ENCODE measurements at regions not wholly inside any gene's neighbourhood (a gene's known extent, or its start where the extent isn't known, plus 50 kb on each side); places are given as distances from the start of the nearest gene placed in this dataset.
A peak's percentile ranks its signal among the peaks of the same experiment; 100 is the strongest.
"Not testable (repeated sequence)": the region's sequence is repeated elsewhere in the genome, so short reads cannot be mapped to it uniquely, and the experiment has no call there.

- DNase-seq (ENCODE audit: low read depth), result no peak
Measured at GRCh38 chr2:234406085-234406484, 90.8 kb downstream of the ARL4C start.

DNA sequence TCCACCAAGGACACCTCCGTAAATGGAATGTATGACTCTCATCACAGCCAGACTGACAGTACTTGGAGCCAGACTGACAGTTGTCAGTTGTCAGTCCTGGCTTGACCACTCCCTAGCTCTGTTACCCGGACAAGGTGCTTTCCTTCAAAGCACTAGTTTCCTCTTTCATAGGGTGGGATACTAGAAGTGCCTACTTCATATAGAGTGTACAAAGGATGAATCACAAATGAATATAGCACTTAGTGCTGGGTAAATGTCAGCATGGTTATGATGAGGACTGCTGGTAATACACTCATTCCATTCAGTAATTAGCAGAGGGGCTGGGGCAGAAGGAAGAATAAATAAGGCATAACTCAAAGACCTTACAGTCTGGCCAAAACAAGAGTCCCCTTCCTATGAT is 91.4 kb downstream of the ARL4C start:
- DNase-seq (ENCODE audit: low read depth), result no peak

DNA sequence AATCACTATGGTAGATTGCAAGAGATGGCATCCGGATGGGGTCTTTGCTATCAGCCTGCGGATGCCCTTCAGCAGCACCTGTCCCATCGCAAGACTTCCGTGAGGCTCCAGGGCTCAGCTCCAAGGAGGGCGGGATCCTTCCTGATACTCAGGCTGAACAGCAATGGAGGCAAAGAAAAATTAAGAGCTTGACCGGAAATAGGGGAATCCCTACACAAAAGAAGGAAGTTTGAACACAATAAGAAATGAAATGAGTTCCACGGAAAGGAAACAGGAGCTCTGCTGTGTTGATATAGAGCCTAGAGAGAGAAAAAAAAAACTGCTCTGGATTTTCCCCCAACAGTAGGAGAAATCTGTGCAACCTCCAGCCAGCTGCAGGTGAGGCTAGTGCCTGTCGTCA is 91.9 kb downstream of the ARL4C start:
- DNase-seq (ENCODE audit: low read depth), result no peak

DNA sequence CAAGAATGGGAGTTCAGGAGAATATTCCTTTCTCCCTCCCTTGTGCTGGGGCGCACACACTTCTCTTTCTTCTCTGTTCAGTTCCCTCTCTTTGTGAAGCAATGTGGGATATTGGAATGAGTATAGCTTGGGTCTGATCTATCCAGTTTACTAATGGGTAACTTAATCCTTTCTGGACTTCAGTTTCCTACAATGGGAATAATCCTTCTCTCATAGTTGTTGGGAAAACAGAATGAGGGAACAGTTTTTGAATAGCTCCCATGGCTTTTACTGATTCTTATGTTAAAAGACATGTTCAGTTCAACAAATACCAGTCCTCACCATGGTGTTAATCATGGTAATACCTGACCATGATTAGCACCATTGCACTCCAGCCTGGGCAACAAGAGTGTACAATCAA is 93.1 kb downstream of the ARL4C start:
- no peak for DNase-seq (ENCODE audit: low read depth)

GRCh38 chr2:234403074-234403473 is 93.8 kb downstream of the ARL4C start:
- DNase-seq (ENCODE audit: low read depth), result peak; percentile 89

DNA sequence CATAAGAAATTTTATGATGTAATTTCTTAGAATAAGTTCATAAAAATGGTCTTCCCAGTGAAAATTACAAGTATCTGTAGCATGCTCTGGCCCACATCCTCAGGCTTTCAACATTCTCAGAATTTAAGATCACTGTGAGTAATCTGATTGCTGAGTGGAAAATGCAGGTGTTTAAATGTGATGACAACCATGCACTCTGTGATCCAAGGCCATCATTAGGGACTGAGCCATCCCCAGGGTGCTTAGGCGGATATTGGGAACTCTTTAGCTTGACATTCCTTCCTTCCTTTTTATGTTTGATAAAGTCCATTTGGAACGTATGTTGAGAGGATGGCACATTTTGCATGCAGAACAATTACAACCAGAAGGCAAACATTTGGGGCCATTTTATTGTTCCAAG is 95.5 kb downstream of the ARL4C start:
- DNase-seq (ENCODE audit: low read depth), result no peak

DNA sequence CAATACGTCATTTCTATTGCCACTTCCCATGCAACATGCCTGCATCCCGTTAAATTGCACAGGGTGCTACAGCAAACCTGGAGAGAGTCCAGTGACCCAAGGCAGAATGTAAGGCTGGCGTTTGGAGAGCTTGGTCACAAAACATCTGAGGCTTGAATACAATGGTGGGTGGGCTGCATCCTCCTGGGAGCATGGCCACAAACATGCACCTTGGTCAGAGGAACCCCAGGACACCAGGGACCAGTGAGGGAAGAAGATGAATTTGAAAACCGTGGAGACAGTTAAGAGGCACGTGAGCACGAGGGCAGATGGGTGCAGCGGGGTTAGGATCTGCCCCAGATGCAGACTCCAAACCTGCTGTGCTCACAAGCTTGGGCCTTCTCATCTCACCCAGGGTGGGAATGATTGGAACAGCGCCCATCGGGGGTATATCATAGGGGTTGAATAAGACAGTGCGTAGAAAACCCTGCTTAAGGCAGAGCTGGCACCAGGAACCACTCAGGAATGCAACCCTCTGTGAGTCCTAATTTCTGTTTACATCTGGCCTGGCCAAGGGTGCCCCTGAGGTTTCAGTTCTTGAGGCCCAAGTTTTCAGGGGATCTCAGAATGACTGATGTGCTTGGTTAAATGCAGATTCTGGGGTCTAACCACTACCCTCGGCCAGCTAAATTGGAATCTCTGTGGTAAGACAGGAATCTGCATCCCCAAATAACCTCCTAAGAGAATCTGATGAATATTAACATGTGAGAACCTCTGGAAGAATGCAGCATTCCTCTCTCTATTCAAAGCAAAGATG is 97.2 kb downstream of the ARL4C start:
- peak; percentile 39 for DNase-seq (ENCODE audit: low read depth)

DNA sequence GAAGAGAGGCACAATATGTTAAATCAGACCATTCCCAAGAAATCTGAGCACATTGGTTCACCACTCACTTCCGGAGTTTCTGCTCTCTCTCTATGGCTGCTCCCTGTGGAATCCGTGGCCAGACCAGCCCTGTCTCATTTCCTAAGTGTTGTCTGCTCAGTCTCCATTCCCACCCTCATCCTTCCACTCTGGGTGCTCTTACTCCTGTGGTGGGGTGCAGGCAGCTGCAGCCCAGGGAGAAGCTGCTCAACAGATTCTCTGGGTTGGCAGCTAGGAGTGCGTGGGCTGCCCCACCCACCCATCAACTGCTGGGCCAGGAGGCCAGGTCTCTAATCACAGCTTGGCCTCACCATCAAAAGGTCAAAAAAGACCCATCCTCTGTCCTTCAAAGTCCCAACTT is 98.3 kb downstream of the ARL4C start:
- DNase-seq (ENCODE audit: low read depth), result no peak

DNA sequence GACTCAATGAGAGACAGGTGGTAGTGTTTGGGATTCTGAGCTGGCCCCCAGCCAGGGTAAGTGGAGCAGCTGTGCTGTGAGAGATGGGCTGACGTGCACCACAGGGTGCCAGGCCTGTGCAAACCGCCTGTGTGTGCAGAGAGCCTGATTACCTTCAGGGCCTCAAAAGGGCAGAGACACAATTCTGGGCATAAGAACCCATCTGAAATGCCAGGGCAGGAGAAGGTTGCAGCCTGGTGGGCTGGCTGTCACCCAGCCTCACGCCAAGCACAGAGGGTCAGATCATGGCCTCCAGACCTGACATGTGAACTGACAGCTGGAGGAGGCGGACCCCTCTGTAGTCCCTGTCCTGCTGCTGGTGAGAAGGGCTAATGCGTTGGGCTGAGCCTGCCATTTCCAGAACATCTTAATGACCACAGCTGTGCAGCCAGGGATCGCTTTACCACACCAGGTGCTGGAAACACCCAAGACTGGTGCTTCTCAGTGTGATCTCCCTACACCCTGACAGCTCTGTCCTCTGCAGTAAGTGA is 100.9 kb downstream of the ARL4C start:
- no peak for DNase-seq (ENCODE audit: low read depth)

DNA sequence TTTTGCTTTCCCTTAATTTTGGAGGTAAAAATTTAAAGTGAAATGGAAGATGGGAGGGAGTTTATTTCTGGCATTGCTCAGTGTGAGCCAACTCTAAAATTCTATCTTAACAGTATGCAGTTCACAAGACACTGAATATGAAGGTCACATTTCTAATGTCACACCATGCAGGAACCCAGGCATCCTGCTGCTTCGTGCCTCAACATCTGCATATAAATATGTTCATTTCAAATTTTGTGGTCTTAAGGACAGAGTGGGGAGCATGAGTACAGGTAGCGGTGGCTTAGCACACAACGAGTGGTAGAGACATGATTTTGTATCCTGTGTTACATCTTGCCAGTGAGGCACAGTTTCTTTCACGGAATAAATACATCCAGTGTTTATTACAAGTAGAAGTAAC is 102.4 kb downstream of the ARL4C start:
- no peak for DNase-seq (ENCODE audit: low read depth)

DNA sequence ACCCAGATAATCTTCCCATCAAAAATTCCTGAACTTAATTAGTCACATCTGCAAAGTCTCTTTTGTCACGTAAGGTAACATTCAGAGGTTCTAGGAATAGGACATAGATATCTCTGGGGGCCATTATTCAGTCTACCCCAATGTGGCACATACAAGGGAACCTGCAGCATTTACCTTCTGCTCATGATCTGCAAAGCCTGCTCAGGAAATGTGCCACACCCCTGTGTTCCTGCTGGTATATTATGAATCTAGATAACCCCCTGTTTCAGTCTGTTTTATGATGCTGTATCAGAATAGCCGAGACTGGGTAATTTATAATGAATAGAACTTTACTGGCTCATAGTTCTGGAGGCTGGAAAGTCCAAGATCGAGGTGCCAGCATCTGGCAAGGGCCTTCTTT is 103.5 kb downstream of the ARL4C start:
- DNase-seq (ENCODE audit: low read depth), result no peak

- DNase-seq (ENCODE audit: low read depth), result no peak
Measured at GRCh38 chr2:234392041-234392615, 104.8 kb downstream of the ARL4C start.

GRCh38 chr2:234391625-234392024 is 105.3 kb downstream of the ARL4C start:
- DNase-seq (ENCODE audit: low read depth), result no peak

GRCh38 chr2:234389661-234390060 is 107.2 kb downstream of the ARL4C start:
- not testable (repeated sequence) for DNase-seq (ENCODE audit: low read depth)

DNA sequence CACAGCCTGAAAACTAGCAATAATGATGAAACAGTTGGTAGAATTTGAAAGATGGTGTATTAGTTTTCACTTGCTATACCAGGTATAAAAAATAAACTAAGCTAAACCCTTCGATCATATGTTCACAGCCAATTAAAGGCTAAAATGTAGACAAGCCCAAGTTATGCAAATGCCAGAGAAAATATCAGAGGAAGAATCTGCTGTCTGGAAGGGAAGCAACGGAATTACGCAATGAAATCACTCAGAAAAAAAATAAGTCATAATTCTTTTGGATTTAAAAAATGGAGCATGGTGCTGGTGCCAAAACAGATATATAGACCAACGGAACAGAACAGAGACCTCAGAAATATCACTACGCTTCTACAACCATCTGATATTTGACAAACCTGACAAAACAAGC is 108.3 kb downstream of the ARL4C start:
- DNase-seq (ENCODE audit: low read depth), result peak; percentile 6

DNA sequence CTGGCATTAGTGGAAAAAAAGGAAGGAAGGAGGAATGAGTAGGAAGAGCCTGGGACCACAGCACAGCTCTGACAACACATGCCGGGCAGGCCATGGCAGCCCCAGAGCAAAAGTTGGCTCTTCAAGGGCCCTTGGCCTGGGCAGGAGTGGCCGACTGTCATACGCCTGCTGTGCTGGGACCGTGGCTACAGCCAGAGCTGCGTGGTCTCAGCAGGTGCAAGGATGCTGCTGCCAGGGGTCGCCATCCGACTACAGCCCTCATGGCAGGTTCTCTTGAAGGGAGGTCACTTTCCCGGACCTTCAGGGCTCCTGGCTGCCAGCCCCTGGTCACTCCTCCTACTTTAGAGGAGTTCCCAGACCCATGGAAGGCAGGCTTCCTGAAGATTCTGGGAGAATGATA is 109.9 kb downstream of the ARL4C start:
- DNase-seq (ENCODE audit: low read depth), result no peak

- DNase-seq (ENCODE audit: low read depth), result no peak
Measured at GRCh38 chr2:234382131-234382530, 114.8 kb downstream of the ARL4C start.

- DNase-seq (ENCODE audit: low read depth), result not testable (repeated sequence)
Measured at GRCh38 chr2:234378958-234379357, 117.9 kb downstream of the ARL4C start.

DNA sequence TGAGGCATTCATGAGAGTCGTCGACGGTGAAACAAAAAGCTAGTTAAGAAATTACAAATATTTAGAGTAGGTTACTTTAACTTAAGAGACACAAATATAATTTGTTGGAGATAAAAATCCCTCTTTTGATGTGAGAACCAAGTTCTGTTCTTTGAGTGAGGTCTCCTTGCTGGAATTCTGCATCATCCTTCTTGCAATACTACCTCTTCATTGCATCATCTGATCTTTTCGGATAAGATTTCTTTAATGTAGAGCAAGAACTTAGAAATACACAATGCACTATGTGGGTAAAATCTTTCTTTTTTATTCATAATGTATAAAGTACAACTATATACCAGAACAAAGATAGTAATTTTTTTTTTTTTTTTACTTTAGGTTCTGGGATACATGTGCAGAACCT is 118.4 kb downstream of the ARL4C start:
- DNase-seq (ENCODE audit: low read depth), result peak; percentile 68

DNA sequence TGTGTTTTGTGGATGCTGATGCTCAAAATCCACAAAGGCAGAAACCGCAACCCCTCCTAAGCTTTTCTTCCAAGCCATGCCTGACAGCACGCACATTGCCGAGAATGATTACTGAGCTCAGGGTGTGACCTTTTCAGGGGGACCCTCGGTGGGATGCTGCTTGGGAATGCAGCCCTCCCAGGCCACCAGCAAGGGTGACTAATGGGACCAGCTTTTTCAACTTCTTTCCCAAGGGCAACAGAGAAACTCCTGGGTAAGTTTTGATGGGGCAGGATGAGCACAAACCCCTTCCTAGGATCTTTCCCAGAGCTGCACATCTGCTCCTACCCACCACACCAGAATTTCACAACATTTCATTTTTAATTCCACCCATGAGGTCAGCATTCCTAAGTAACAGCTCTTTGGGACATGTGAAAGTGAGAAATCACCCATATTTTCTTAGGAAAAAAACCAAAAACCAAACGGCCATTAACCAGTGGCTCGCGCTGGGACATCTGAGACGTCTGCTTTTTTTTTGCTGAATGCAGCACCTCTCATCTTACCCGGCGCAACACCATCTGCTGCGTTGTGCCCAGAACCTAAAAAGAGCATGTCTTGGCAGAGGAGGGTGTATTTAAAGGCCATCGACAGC is 119.0 kb downstream of the ARL4C start:
- DNase-seq (ENCODE audit: low read depth), result peak; percentile 91

- DNase-seq (ENCODE audit: low read depth), result no peak
Measured at GRCh38 chr2:234376229-234376628, 120.7 kb downstream of the ARL4C start.

DNA sequence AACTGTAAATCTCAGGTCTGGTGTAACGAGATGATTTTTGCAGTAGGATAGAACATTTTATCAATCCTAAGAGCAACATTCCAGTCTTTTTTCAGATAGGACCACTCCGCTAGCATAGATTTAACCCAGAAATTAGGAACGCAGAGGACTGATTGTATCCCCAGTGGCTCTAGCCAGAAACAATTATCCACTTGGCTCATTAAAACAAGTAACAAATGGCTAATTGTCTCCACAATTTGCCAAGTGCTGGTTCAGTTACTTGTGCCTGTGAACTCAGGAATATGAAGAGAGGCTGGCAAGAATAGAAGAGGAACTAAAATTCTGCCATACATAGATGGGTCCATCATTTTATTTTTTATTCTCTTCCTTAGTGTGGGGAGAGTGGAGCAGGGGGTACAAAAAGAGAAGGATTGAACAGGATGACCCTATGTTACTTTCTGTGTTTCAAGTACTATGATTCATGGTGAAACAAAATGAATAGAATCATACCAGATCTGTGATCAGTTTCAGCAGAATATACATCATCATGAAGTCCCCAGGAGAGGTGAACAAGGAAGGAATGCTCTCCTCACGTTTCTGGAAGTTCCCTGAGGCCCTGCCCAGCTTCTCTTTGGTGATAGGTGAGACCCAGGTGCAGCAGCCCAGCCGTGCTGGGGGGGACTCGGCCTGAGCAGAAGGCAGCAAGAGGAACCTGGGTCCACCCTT is 121.6 kb downstream of the ARL4C start:
- DNase-seq (ENCODE audit: low read depth), result no peak

DNA sequence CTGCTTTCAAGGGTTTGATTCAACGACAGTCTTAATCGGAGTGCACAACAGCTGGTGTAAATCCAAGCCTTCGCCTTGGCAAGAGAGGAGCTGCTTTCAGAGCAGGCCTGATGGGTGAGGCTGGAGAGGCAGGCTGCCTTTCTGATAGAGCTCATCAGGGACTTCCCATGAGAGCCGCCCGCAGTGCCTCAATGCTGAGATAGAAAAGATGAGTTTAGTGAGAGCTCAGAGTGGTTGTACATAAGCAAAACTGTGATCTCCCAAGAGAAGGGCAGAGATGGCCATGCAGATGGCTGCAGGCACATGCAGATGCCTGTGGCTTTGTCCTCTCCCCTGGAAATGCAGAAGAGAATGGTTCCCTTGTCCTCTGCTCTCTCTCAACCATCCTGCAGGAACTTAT is 122.1 kb downstream of the ARL4C start:
- DNase-seq (ENCODE audit: low read depth), result no peak
